GM13976 (cell line): ENCODE measurements at regions not wholly inside any gene's neighbourhood (a gene's known extent, or its start where the extent isn't known, plus 50 kb on each side); places are given as distances from the start of the nearest gene placed in this dataset.
"Not testable (repeated sequence)": the region's sequence is repeated elsewhere in the genome, so short reads cannot be mapped to it uniquely, and the experiment has no call there.

Experiments used
- DNase-seq: peaks from one replicate; pipeline ENCODE4 v3.0.0; 2012; ENCODE audit warnings: low spot score
- CTCF ChIP-seq: IDR thresholded peaks from 2 replicates; pipeline ENCODE4 v1.5.1; 2012; ENCODE audit warnings: borderline replicate concordance, mild to moderate bottlenecking; ENCODE audit not compliant: insufficient read depth; ENCODE audit errors: extremely low read depth, missing control alignments, control extremely low read depth
- in situ Hi-C: fragments of 300-500 bp; cut with MboI; formaldehyde crosslinking; loops from one replicate; pipeline ENCODE4 v1.12.0; 2022; ENCODE audit warnings: low sequenced_read_pairs, mixed read lengths, inconsistent platforms; ENCODE audit not compliant: unreplicated experiment

GRCh38 chr14:38951451-38951850 lies 151.6 kb downstream of the SEC23A start:
- DNase-seq, result no peak
- TF ChIP-seq CTCF, result no peak
- in situ Hi-C loops, result no loop called here

- in situ Hi-C loops, result no loop called here
- no peak for TF ChIP-seq CTCF
- DNase-seq, result no peak
Observed at GRCh38 chr14:38950676-38951075, 152.4 kb downstream of the SEC23A start.

GRCh38 chr14:38948576-38948975 lies 154.5 kb downstream of the SEC23A start:
- no peak for DNase-seq
- no peak for TF ChIP-seq CTCF
- in situ Hi-C loops, result no loop called here

GRCh38 chr14:38948171-38948570 lies 154.9 kb downstream of the SEC23A start:
- no peak for DNase-seq
- no peak for TF ChIP-seq CTCF
- in situ Hi-C loops, result no loop called here

GRCh38 chr14:38947343-38947742 lies 155.7 kb downstream of the SEC23A start:
- DNase-seq, result no peak
- TF ChIP-seq CTCF, result no peak
- in situ Hi-C loops, result no loop called here

- DNase-seq, result no peak
- no peak for TF ChIP-seq CTCF
- in situ Hi-C loops, result no loop called here
Observed at GRCh38 chr14:38944691-38945090, 158.3 kb downstream of the SEC23A start.

GRCh38 chr14:38941488-38941887 lies 161.5 kb downstream of the SEC23A start:
- in situ Hi-C loops, result no loop called here
- no peak for DNase-seq

GRCh38 chr14:38932653-38933000 lies 170.4 kb downstream of the SEC23A start:
- in situ Hi-C loops, DNase-seq: not testable (repeated sequence)

More at GRCh38 chr14:38941488-38941887, 161.5 kb downstream of the SEC23A start:
- no peak for TF ChIP-seq CTCF
